ENCODE measurements at regions not wholly inside any gene's neighbourhood (a gene's known extent, or its start where the extent isn't known, plus 50 kb on each side); places are given as distances from the start of the nearest gene placed in this dataset.

GRCh38 chr6:105810105-105810921 lies 275.8 kb upstream of the PRDM1 start:
- H3K4me1 ChIP-seq = no peaks in the 10 kb centered on the region
- no peak for TF ChIP-seq POLR2A (IDR thresholded peaks at IDR 0.05)
- TF ChIP-seq, protein P1, sequence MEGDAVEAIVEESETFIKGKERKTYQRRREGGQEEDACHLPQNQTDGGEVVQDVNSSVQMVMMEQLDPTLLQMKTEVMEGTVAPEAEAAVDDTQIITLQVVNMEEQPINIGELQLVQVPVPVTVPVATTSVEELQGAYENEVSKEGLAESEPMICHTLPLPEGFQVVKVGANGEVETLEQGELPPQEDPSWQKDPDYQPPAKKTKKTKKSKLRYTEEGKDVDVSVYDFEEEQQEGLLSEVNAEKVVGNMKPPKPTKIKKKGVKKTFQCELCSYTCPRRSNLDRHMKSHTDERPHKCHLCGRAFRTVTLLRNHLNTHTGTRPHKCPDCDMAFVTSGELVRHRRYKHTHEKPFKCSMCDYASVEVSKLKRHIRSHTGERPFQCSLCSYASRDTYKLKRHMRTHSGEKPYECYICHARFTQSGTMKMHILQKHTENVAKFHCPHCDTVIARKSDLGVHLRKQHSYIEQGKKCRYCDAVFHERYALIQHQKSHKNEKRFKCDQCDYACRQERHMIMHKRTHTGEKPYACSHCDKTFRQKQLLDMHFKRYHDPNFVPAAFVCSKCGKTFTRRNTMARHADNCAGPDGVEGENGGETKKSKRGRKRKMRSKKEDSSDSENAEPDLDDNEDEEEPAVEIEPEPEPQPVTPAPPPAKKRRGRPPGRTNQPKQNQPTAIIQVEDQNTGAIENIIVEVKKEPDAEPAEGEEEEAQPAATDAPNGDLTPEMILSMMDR (IDR thresholded peaks at IDR 0.05) = no peak
- H3K27ac ChIP-seq = no peak overlapping the region
- DNase-seq = peak in 1 of 2 donors; percentile 20
- intact Hi-C loops (cut with DNase I; ENCODE audit: low total_unique reads) = no loop called here
- H3K36me3 ChIP-seq = no peaks in the 10 kb centered on the region
- H3K27me3 ChIP-seq = no peaks in the 10 kb centered on the region
- no peak overlapping the region for H3K4me3 ChIP-seq
- H3K9me3 ChIP-seq = no peaks in the 10 kb centered on the region

- DNase-seq = no peak
- H3K27me3 ChIP-seq = no peaks in the 10 kb centered on the region
- no peak overlapping the region for H3K4me3 ChIP-seq
- TF ChIP-seq POLR2A (IDR thresholded peaks at IDR 0.05) = no peak
- TF ChIP-seq, protein P1 (IDR thresholded peaks at IDR 0.05) = no peak
- no peaks in the 10 kb centered on the region for H3K36me3 ChIP-seq
- H3K4me1 ChIP-seq = no peaks in the 10 kb centered on the region
- intact Hi-C loops (cut with DNase I; ENCODE audit: low total_unique reads) = no loop called here
- no peaks in the 10 kb centered on the region for H3K9me3 ChIP-seq
- no peak overlapping the region for H3K27ac ChIP-seq
These were observed 277.6 kb upstream of the PRDM1 start for GRCh38 chr6:105808571-105808970.

GRCh38 chr6:105807905-105808304 lies 278.2 kb upstream of the PRDM1 start:
- DNase-seq = no peak
- TF ChIP-seq POLR2A (IDR thresholded peaks at IDR 0.05) = no peak
- TF ChIP-seq, protein P1 (IDR thresholded peaks at IDR 0.05) = no peak
- Histone ChIP-seq H3K27me3 (no peaks in the 10 kb centered on the region), H3K27ac (no peak overlapping the region), H3K4me1 (no peaks in the 10 kb centered on the region), H3K4me3 (no peak overlapping the region), H3K9me3 (no peaks in the 10 kb centered on the region), H3K36me3 (no peaks in the 10 kb centered on the region)
- intact Hi-C loops (cut with DNase I; ENCODE audit: low total_unique reads) = no loop called here

GRCh38 chr6:105806486-105806920 lies 279.6 kb upstream of the PRDM1 start:
- TF ChIP-seq, protein P1 (IDR thresholded peaks at IDR 0.05) = no peak
- no peak for TF ChIP-seq POLR2A (IDR thresholded peaks at IDR 0.05)
- DNase-seq = no peak
- H3K36me3 ChIP-seq = no peaks in the 10 kb centered on the region
- H3K9me3 ChIP-seq = no peaks in the 10 kb centered on the region
- H3K4me3 ChIP-seq = no peak overlapping the region
- intact Hi-C loops (cut with DNase I; ENCODE audit: low total_unique reads) = no loop called here
- no peaks in the 10 kb centered on the region for H3K4me1 ChIP-seq
- no peak overlapping the region for H3K27ac ChIP-seq
- H3K27me3 ChIP-seq = no peaks in the 10 kb centered on the region

DNA sequence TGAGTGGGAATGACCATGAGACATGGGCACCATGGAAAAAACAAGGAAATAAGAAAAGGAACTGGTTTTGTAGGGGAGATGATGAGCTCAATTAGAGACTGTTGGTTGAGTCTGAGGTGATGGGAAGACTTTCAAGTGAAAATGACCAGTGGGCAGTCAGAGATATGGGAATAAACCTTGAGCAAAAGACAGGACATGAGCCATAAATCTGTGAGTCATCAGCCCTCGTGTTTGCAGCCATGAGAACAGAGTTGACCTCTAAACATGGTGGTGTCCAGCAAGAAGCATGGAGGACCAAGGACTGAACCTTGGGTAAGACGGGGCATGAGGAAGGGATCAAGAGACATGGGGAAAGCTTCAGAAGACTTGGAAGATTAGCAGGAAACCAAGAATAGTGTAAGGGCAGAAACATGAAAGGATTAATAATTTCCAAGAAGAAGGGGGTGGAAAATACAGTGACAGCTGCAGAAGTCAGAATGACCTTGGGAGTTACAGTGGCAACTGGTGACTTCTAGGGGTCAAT lies 280.6 kb upstream of the PRDM1 start:
- Histone ChIP-seq H3K4me3 (no peak overlapping the region), H3K27me3 (no peaks in the 10 kb centered on the region), H3K9me3 (no peaks in the 10 kb centered on the region), H3K36me3 (no peaks in the 10 kb centered on the region), H3K27ac (no peak overlapping the region), H3K4me1 (no peaks in the 10 kb centered on the region)
- DNase-seq = no peak
- intact Hi-C loops (cut with DNase I; ENCODE audit: low total_unique reads) = no loop called here
- TF ChIP-seq, protein P1 (IDR thresholded peaks at IDR 0.05) = no peak
- TF ChIP-seq POLR2A (IDR thresholded peaks at IDR 0.05) = no peak
